ENCODE measurements at regions not wholly inside any gene's neighbourhood (a gene's known extent, or its start where the extent isn't known, plus 50 kb on each side); places are given as distances from the start of the nearest gene placed in this dataset.

GRCh38 chr22:22427542-22428065 is 80.9 kb downstream of the ZNF280B start:
- Histone ChIP-seq H3K9ac (ENCODE audit: low read depth in 1 of 2, low read length in 2 of 2) (no peak overlapping the region), H3K4me3 (ENCODE audit: low read depth in 1 of 3, low read length in 3 of 3) (no peak overlapping the region), H3K9me3 (ENCODE audit: control insufficient read depth in 4 of 4, low read length in 3 of 4) (no peaks in the 10 kb centered on the region), H3K4me1 (ENCODE audit: control insufficient read depth in 4 of 4, insufficient read depth in 4 of 4, low read length in 3 of 4) (no peaks in the 10 kb centered on the region), H3K27ac (ENCODE audit: low read depth in 1 of 2, low read length in 2 of 2) (no peak overlapping the region), H3K36me3 (ENCODE audit: control insufficient read depth in 4 of 4, insufficient read depth in 3 of 4, low read depth in 1 of 4, low read length in 3 of 4) (no peaks in the 10 kb centered on the region), H3K27me3 (ENCODE audit: control insufficient read depth in 4 of 4, insufficient read depth in 4 of 4, low read length in 3 of 4) (no peaks in the 10 kb centered on the region)
- TF ChIP-seq EGR1 (IDR thresholded peaks at IDR 0.05; ENCODE audit: low read depth in 2 of 2) (no peak), JUND (IDR thresholded peaks at IDR 0.05) (no peak)
- no peak for DNase-seq (ENCODE audit: low spot score)
- 94% methylated on average over 4 of the region's 4 CpGs for WGBS

- no peak overlapping the region for H3K9ac ChIP-seq (ENCODE audit: low read depth in 1 of 2, low read length in 2 of 2)
- no peaks in the 10 kb centered on the region for H3K4me1 ChIP-seq (ENCODE audit: control insufficient read depth in 4 of 4, insufficient read depth in 4 of 4, low read length in 3 of 4)
- no peaks in the 10 kb centered on the region for H3K27me3 ChIP-seq (ENCODE audit: control insufficient read depth in 4 of 4, insufficient read depth in 4 of 4, low read length in 3 of 4)
- TF ChIP-seq FOXA2 (IDR thresholded peaks at IDR 0.05): no peak
- no peak for TF ChIP-seq FOXA1 (IDR thresholded peaks at IDR 0.05)
- no peak for TF ChIP-seq CTCF (IDR thresholded peaks at IDR 0.05; ENCODE audit: low read depth, low read length, missing input control)
- no peak overlapping the region for H3K27ac ChIP-seq (ENCODE audit: low read depth in 1 of 2, low read length in 2 of 2)
- H3K9me3 ChIP-seq (ENCODE audit: control insufficient read depth in 4 of 4, low read length in 3 of 4): no peaks in the 10 kb centered on the region
- H3K36me3 ChIP-seq (ENCODE audit: control insufficient read depth in 4 of 4, insufficient read depth in 3 of 4, low read depth in 1 of 4, low read length in 3 of 4): no peaks in the 10 kb centered on the region
- DNase-seq (ENCODE audit: low spot score): no peak
- 82% methylated on average over 8 of the region's 8 CpGs for WGBS
- H3K4me3 ChIP-seq (ENCODE audit: low read depth in 1 of 3, low read length in 3 of 3): no peak overlapping the region
These were observed 80.1 kb downstream of the ZNF280B start for GRCh38 chr22:22428222-22429098.

- no peaks in the 10 kb centered on the region for H3K27me3 ChIP-seq (ENCODE audit: control insufficient read depth in 4 of 4, insufficient read depth in 4 of 4, low read length in 3 of 4)
- 68% methylated on average over 6 of the region's 6 CpGs for WGBS
- no peaks in the 10 kb centered on the region for H3K36me3 ChIP-seq (ENCODE audit: control insufficient read depth in 4 of 4, insufficient read depth in 3 of 4, low read depth in 1 of 4, low read length in 3 of 4)
- H3K9me3 ChIP-seq (ENCODE audit: control insufficient read depth in 4 of 4, low read length in 3 of 4): no peaks in the 10 kb centered on the region
- H3K4me1 ChIP-seq (ENCODE audit: control insufficient read depth in 4 of 4, insufficient read depth in 4 of 4, low read length in 3 of 4): no peaks in the 10 kb centered on the region
- TF ChIP-seq HNF4A (conservative IDR thresholded peaks at IDR 0.05) (no peak), TAF1 (conservative IDR thresholded peaks at IDR 0.05) (no peak), GABPA (IDR thresholded peaks at IDR 0.05 in 1 of 2, conservative IDR thresholded peaks at IDR 0.05 in 1 of 2) (no peak), RXRA (IDR thresholded peaks at IDR 0.05) (no peak), FOXA2 (IDR thresholded peaks at IDR 0.05) (no peak)
- H3K27ac ChIP-seq (ENCODE audit: low read depth in 1 of 2, low read length in 2 of 2): no peak overlapping the region
- no peak overlapping the region for H3K9ac ChIP-seq (ENCODE audit: low read depth in 1 of 2, low read length in 2 of 2)
- DNase-seq (ENCODE audit: low spot score): no peak
- no peak overlapping the region for H3K4me3 ChIP-seq (ENCODE audit: low read depth in 1 of 3, low read length in 3 of 3)
These were observed 79.0 kb downstream of the ZNF280B start for GRCh38 chr22:22429369-22430108.
